HepG2 (cell line): ENCODE measurements at regions not wholly inside any gene's neighbourhood (a gene's known extent, or its start where the extent isn't known, plus 50 kb on each side); places are given as distances from the start of the nearest gene placed in this dataset.

Source experiments
- CSRNP1 ChIP-seq: sonication (generic); formaldehyde crosslinking; IDR thresholded peaks from 2 replicates; pipeline ENCODE4 v1.8.1; 2023; ENCODE audit warnings: mild to moderate bottlenecking, missing genetic modification reagents
- E2F1 ChIP-seq: sonication (generic); formaldehyde crosslinking; IDR thresholded peaks from 2 replicates; pipeline ENCODE4 v1.5.0; 2020; ENCODE audit warnings: missing genetic modification reagents
- EZH2 ChIP-seq: conservative IDR thresholded peaks from 2 replicates; pipeline ENCODE4 v1.6.1; 2012; ENCODE audit warnings: mild to moderate bottlenecking, low read depth, low read length, moderate library complexity
- KLF12 ChIP-seq: sonication (generic); formaldehyde crosslinking; IDR thresholded peaks from 2 replicates; pipeline ENCODE4 v1.4.0; 2020; ENCODE audit warnings: missing genetic modification reagents, borderline replicate concordance
- ZNF513 ChIP-seq: sonication (generic); formaldehyde crosslinking; conservative IDR thresholded peaks from 2 replicates; pipeline ENCODE4 v1.5.0; 2020; ENCODE audit warnings: missing genetic modification reagents
- ZSCAN5A ChIP-seq: sonication (generic); formaldehyde crosslinking; IDR thresholded peaks from 2 replicates; pipeline ENCODE4 v1.8.0; 2022; ENCODE audit warnings: mild to moderate bottlenecking, missing genetic modification reagents, borderline replicate concordance

GRCh38 chr7:131236318-131236672 lies 91.4 kb upstream of the MKLN1 start (continued):
- no peak for TF ChIP-seq ZSCAN5A (CRISPR knock-in tag)
- no peak for TF ChIP-seq E2F1 (CRISPR knock-in tag)
- no peak for TF ChIP-seq ZNF513
- no peak for TF ChIP-seq KLF12 (CRISPR knock-in tag)
- TF ChIP-seq CSRNP1 (CRISPR knock-in tag) = no peak
- TF ChIP-seq EZH2 = no peak
